Glomerular endothelial cell (primary cell): ENCODE measurements at regions not wholly inside any gene's neighbourhood (a gene's known extent, or its start where the extent isn't known, plus 50 kb on each side); places are given as distances from the start of the nearest gene placed in this dataset.

Experiments used
- DNase-seq: peaks from one replicate; pipeline ENCODE4 v3.0.0-alpha.2; 2011; ENCODE audit warnings: low read depth, low spot score; ENCODE audit errors: extremely low read depth

GRCh38 chr1:221806984-221807383, 65.1 kb upstream of the DUSP10 start:
- DNase-seq, result no peak

- DNase-seq, result no peak
These were observed 64.3 kb upstream of the DUSP10 start for GRCh38 chr1:221806236-221806635.

- no peak for DNase-seq
These were observed 63.2 kb upstream of the DUSP10 start for GRCh38 chr1:221805121-221805520.

- DNase-seq, result no peak
These were observed 62.4 kb upstream of the DUSP10 start for GRCh38 chr1:221804303-221804702.

- DNase-seq, result no peak
These were observed 60.1 kb upstream of the DUSP10 start for GRCh38 chr1:221801773-221802516.

- DNase-seq, result no peak
These were observed 59.4 kb upstream of the DUSP10 start for GRCh38 chr1:221801251-221801661.

- no peak for DNase-seq
These were observed 58.9 kb upstream of the DUSP10 start for GRCh38 chr1:221800831-221801230.

GRCh38 chr1:221797506-221797905, 55.6 kb upstream of the DUSP10 start:
- no peak for DNase-seq

GRCh38 chr1:221796700-221797099, 54.8 kb upstream of the DUSP10 start:
- DNase-seq, result no peak

GRCh38 chr1:221795380-221795779, 53.5 kb upstream of the DUSP10 start:
- no peak for DNase-seq

- no peak for DNase-seq
These were observed 53.0 kb upstream of the DUSP10 start for GRCh38 chr1:221794935-221795334.

- no peak for DNase-seq
These were observed 52.3 kb upstream of the DUSP10 start for GRCh38 chr1:221794079-221794670.

GRCh38 chr1:221793439-221794078, 51.7 kb upstream of the DUSP10 start:
- DNase-seq, result no peak

GRCh38 chr1:221791846-221792245, 50.0 kb upstream of the DUSP10 start:
- no peak for DNase-seq
